ENCODE measurements at regions not wholly inside any gene's neighbourhood (a gene's known extent, or its start where the extent isn't known, plus 50 kb on each side); places are given as distances from the start of the nearest gene placed in this dataset.

GRCh38 chr14:28294834-28295440 is 471.6 kb upstream of the FOXG1 start:
- BruUV-seq (replicated peaks) = no TSS peak
- no peak overlapping the region for H3K14ac ChIP-seq (replicated peaks; ENCODE audit: low read depth, low read length)
- H3K4me3 ChIP-seq (ENCODE audit: insufficient read depth, low read depth, low read length) = no peak overlapping the region
- in situ Hi-C loops (cut with MboI; ENCODE audit: low sequenced_read_pairs) = no loop called here
- H3K27ac ChIP-seq (ENCODE audit: insufficient read depth, low read length) = no peak overlapping the region
- WGBS, 2 experiments (ENCODE audit: extremely low coverage in 2 of 2, insufficient read length in 1 of 2) = no CpG with 5 or more reads among the region's 6 CpGs
- no peak overlapping the region for H4K8ac ChIP-seq (ENCODE audit: low read depth in 2 of 2, low read length in 2 of 2)
- H3K18ac ChIP-seq (ENCODE audit: low read depth, low read length) = no peak overlapping the region
- no peak overlapping the region for H3K4ac ChIP-seq (ENCODE audit: low read depth, low read length)
- no peaks in the 10 kb centered on the region for H3K36me3 ChIP-seq (ENCODE audit: control insufficient read depth, insufficient read depth, low read length)
- no peak overlapping the region for H2AFZ ChIP-seq (replicated peaks; ENCODE audit: low read length, poor library complexity)
- H3K79me1 ChIP-seq (ENCODE audit: low read depth in 1 of 2, low read length in 2 of 2) = no peaks in the 10 kb centered on the region
- no peak overlapping the region for H4K91ac ChIP-seq (ENCODE audit: insufficient read depth, low read depth, low read length)
- ChIA-PET POLR2A (ENCODE audit: unreplicated experiment) (no interaction called here), CTCF (no interaction called here)
- no peak overlapping the region for H2AK9ac ChIP-seq (replicated peaks; ENCODE audit: low read depth, low read length, poor library complexity)
- H3K9me3 ChIP-seq (ENCODE audit: control insufficient read depth, insufficient read depth, low read length) = peaks cover 27% of the 10 kb centered on the region
- intact Hi-C loops (cut with micrococcal nuclease) = no loop called here
- H3K27me3 ChIP-seq (ENCODE audit: control insufficient read depth, insufficient read depth, low read length) = no peaks in the 10 kb centered on the region
- H3K4me2 ChIP-seq (ENCODE audit: low read depth, low read length) = no peak overlapping the region
- ATAC-seq (ENCODE audit: low read depth) = no peak
- no peak for DNase-seq
- no peaks in the 10 kb centered on the region for H3K9me1 ChIP-seq (ENCODE audit: insufficient read depth, low read length)
- no peak overlapping the region for H2BK15ac ChIP-seq (ENCODE audit: low read depth, low read length)
- H4K5ac ChIP-seq (ENCODE audit: low read depth, low read length) = no peak overlapping the region
- no peak overlapping the region for H3K23ac ChIP-seq (ENCODE audit: low read depth, low read length)
- no peak overlapping the region for H3K56ac ChIP-seq (ENCODE audit: extremely low read depth, insufficient read depth, low read length)
- no peak overlapping the region for H2AK5ac ChIP-seq (ENCODE audit: low read depth, low read length)
- no peaks in the 10 kb centered on the region for H4K20me1 ChIP-seq (ENCODE audit: insufficient read depth, low read length)
- TF ChIP-seq RCOR1 (IDR thresholded peaks at IDR 0.05; ENCODE audit: insufficient replicate concordance, low read length) = no peak
- TF ChIP-seq MAFK (IDR thresholded peaks at IDR 0.05; ENCODE audit: low read depth, low read length) = no peak
- no peak overlapping the region for H2BK5ac ChIP-seq (ENCODE audit: low read depth, low read length, poor library complexity, severe bottlenecking)
- no peak overlapping the region for H3K9ac ChIP-seq (ENCODE audit: low read depth, low read length)
- H3K4me1 ChIP-seq (ENCODE audit: control insufficient read depth, insufficient read depth, low read length) = no peaks in the 10 kb centered on the region
- no peak overlapping the region for H2BK120ac ChIP-seq (ENCODE audit: low read depth, low read length)
- no peak overlapping the region for H2BK20ac ChIP-seq (ENCODE audit: low read depth, low read length)
- dilution Hi-C loops (cut with HindIII; ENCODE audit: low sequenced_read_pairs, unreplicated experiment) = no loop called here

All from IMR-90 (cell line).